NCI-H1105 treated with DMSO at 0.1 percent for 48 hours (cell line): ENCODE measurements at regions not wholly inside any gene's neighbourhood (a gene's known extent, or its start where the extent isn't known, plus 50 kb on each side); places are given as distances from the start of the nearest gene placed in this dataset.
"Not testable (repeated sequence)": the region's sequence is repeated elsewhere in the genome, so short reads cannot be mapped to it uniquely, and the experiment has no call there.

Experiments
- DNase-seq: peaks from one replicate; lab custom pipeline; 2025; lab: John Stamatoyannopoulos, UW

- no peak for DNase-seq
Observed at GRCh38 chr6:40885139-40885774, 153.8 kb downstream of the UNC5CL start.

GRCh38 chr6:40882323-40882997, 156.6 kb downstream of the UNC5CL start:
- DNase-seq: peak; percentile 66

GRCh38 chr6:40881501-40881900, 157.5 kb downstream of the UNC5CL start:
- no peak for DNase-seq

- DNase-seq: no peak
Observed at GRCh38 chr6:40880906-40881305, 158.1 kb downstream of the UNC5CL start.

- no peak for DNase-seq
Observed at GRCh38 chr6:40879169-40879568, 159.9 kb downstream of the UNC5CL start.

GRCh38 chr6:40877362-40877761, 161.7 kb downstream of the UNC5CL start:
- no peak for DNase-seq

GRCh38 chr6:40876336-40876735, 162.7 kb downstream of the UNC5CL start:
- DNase-seq: no peak

- no peak for DNase-seq
Observed at GRCh38 chr6:40874495-40874894, 164.5 kb downstream of the UNC5CL start.

- DNase-seq: no peak
Observed at GRCh38 chr6:40871424-40871823, 167.6 kb downstream of the UNC5CL start.

GRCh38 chr6:40868089-40868865, 170.7 kb downstream of the UNC5CL start:
- DNase-seq: not testable (repeated sequence)

- not testable (repeated sequence) for DNase-seq
Observed at GRCh38 chr6:40867527-40867926, 171.5 kb downstream of the UNC5CL start.

- DNase-seq: not testable (repeated sequence)
Observed at GRCh38 chr6:40865259-40865658, 173.8 kb downstream of the UNC5CL start.

- DNase-seq: no peak
Observed at GRCh38 chr6:40860443-40860842, 178.6 kb downstream of the UNC5CL start.

- no peak for DNase-seq
Observed at GRCh38 chr6:40856271-40856670, 182.8 kb downstream of the UNC5CL start.

- DNase-seq: no peak
Observed at GRCh38 chr6:40855168-40855880, 183.7 kb downstream of the UNC5CL start.

GRCh38 chr6:40854592-40854991, 184.4 kb downstream of the UNC5CL start:
- no peak for DNase-seq

GRCh38 chr6:40852779-40853373, 186.1 kb downstream of the UNC5CL start:
- DNase-seq: no peak

- no peak for DNase-seq
Observed at GRCh38 chr6:40849546-40849945, 189.5 kb downstream of the UNC5CL start.

GRCh38 chr6:40848868-40849514, 190.0 kb downstream of the UNC5CL start:
- no peak for DNase-seq

GRCh38 chr6:40848038-40848437, 191.0 kb downstream of the UNC5CL start:
- DNase-seq: no peak

GRCh38 chr6:40845553-40845952, 193.5 kb downstream of the UNC5CL start:
- DNase-seq: no peak
